Progenitor cell of endocrine pancreas (in vitro differentiated cells): ENCODE measurements at regions not wholly inside any gene's neighbourhood (a gene's known extent, or its start where the extent isn't known, plus 50 kb on each side); places are given as distances from the start of the nearest gene placed in this dataset. TPM values are rescaled to one million over a fixed set of nuclear protein-coding genes. Genes with fewer than 3 reads are reported as not detected.

ENCODE experiments used
- DNase-seq: peaks from one replicate; pipeline ENCODE4 v3.0.0; 2021; ENCODE audit warnings: low spot score; ENCODE audit not compliant: unreplicated experiment
- H3K27ac Mint-ChIP-seq: 2 replicates; pipeline ENCODE4 v1.8.0; 2021; ENCODE audit warnings: mild to moderate bottlenecking, moderate library complexity, mixed read lengths
- H3K27me3 Mint-ChIP-seq: 2 replicates; pipeline ENCODE4 v1.8.0; 2021; ENCODE audit warnings: mixed read lengths
- H3K36me3 Mint-ChIP-seq: 2 replicates; pipeline ENCODE4 v1.8.0; 2022; ENCODE audit warnings: mixed read lengths; ENCODE audit not compliant: insufficient read depth
- H3K4me1 Mint-ChIP-seq: 2 replicates; pipeline ENCODE4 v1.8.0; 2021; ENCODE audit warnings: low read depth, mixed read lengths
- H3K4me3 Mint-ChIP-seq: 2 replicates; pipeline ENCODE4 v1.8.0; 2021; ENCODE audit warnings: low read depth, mild to moderate bottlenecking, moderate library complexity, mixed read lengths
- H3K9me3 Mint-ChIP-seq: 2 replicates; pipeline ENCODE4 v1.8.0; 2021; ENCODE audit warnings: low read depth, mixed read lengths
- microRNA-seq: library from miRNA; unstranded; fragments of <30 nt; microRNA quantifications from one replicate; pipeline ENCODE4 v1.1.0, GENCODE V29; 2020; ENCODE audit warnings: borderline number of aligned reads; ENCODE audit not compliant: unreplicated experiment
- TF ChIP-seq, protein P1 (sequence below): fragments of 200-600 bp; sonication (generic); IDR thresholded peaks from one replicate; pipeline ENCODE4 v1.5.0; 2021; ENCODE audit warnings: antibody characterized with exemption, mild to moderate bottlenecking; ENCODE audit not compliant: unreplicated experiment

DNA sequence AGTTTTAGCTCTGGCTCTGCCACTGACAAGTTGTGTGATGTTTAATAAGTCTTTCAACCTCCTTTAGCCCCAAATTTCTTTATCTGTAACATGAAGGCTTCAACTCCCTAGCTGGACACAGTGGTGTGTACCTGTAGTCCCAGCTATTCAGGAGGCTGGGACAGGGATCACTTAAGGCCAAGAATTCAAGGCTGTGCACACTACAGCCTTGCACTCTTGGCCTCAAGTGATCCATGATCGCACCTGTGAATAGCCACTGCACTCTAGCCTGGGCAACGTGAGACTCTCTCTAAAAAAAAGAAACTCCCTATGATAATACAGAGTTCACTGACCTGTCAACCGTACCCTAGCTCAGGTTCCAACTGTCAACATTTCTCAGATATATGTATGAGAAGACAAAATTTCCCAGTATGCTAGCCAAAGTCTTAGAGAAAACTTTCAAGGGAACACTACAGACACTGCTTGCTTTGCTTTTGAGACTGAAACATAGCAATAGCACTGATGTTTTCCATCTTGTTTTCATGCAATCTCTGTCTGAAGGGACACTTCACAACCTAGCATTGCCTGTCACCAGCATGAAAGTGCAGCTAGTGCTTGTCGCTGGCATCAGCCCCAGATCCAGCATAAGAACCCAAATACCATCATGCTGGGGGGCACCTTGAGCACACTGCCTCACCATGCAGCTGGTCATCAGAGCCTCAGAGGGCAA, 51.6 kb upstream of the PTPN13 start:
- no peak overlapping the region for H3K27ac Mint-ChIP-seq
- peaks cover 27% of the 10 kb centered on the region for H3K4me1 Mint-ChIP-seq
- peaks cover 21% of the 10 kb centered on the region for H3K27me3 Mint-ChIP-seq
- no peak for DNase-seq
- H3K4me3 Mint-ChIP-seq, result no peak overlapping the region
- TF ChIP-seq, protein P1, sequence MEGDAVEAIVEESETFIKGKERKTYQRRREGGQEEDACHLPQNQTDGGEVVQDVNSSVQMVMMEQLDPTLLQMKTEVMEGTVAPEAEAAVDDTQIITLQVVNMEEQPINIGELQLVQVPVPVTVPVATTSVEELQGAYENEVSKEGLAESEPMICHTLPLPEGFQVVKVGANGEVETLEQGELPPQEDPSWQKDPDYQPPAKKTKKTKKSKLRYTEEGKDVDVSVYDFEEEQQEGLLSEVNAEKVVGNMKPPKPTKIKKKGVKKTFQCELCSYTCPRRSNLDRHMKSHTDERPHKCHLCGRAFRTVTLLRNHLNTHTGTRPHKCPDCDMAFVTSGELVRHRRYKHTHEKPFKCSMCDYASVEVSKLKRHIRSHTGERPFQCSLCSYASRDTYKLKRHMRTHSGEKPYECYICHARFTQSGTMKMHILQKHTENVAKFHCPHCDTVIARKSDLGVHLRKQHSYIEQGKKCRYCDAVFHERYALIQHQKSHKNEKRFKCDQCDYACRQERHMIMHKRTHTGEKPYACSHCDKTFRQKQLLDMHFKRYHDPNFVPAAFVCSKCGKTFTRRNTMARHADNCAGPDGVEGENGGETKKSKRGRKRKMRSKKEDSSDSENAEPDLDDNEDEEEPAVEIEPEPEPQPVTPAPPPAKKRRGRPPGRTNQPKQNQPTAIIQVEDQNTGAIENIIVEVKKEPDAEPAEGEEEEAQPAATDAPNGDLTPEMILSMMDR, result no peak
- H3K9me3 Mint-ChIP-seq, result peaks cover 4% of the 10 kb centered on the region
- peaks cover 5% of the 10 kb centered on the region for H3K36me3 Mint-ChIP-seq

DNA sequence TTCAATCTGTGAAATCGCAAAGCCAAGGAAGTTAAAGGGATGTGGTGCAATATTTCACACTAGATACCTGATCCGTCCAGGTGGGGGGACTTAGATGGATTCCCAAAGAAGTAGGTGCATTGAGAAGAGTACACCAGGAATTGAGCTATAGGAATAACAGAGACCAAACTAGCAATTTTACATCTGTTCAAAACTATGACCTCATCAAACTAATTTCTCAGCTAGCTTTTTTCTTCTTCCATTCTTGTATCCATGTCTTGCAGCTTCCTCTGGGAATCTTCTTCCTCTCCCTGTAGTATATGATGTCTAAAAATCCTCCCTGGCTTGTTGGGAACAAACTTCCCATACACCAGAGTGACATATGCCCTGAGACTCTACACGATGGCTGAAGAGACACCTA, 51.0 kb upstream of the PTPN13 start:
- H3K27me3 Mint-ChIP-seq, result peaks cover 21% of the 10 kb centered on the region
- H3K36me3 Mint-ChIP-seq, result peaks cover 10% of the 10 kb centered on the region
- H3K9me3 Mint-ChIP-seq, result peaks cover 8% of the 10 kb centered on the region
- H3K4me3 Mint-ChIP-seq, result no peak overlapping the region
- TF ChIP-seq, protein P1, result no peak
- peaks cover 27% of the 10 kb centered on the region for H3K4me1 Mint-ChIP-seq
- DNase-seq, result no peak
- H3K27ac Mint-ChIP-seq, result no peak overlapping the region

DNA sequence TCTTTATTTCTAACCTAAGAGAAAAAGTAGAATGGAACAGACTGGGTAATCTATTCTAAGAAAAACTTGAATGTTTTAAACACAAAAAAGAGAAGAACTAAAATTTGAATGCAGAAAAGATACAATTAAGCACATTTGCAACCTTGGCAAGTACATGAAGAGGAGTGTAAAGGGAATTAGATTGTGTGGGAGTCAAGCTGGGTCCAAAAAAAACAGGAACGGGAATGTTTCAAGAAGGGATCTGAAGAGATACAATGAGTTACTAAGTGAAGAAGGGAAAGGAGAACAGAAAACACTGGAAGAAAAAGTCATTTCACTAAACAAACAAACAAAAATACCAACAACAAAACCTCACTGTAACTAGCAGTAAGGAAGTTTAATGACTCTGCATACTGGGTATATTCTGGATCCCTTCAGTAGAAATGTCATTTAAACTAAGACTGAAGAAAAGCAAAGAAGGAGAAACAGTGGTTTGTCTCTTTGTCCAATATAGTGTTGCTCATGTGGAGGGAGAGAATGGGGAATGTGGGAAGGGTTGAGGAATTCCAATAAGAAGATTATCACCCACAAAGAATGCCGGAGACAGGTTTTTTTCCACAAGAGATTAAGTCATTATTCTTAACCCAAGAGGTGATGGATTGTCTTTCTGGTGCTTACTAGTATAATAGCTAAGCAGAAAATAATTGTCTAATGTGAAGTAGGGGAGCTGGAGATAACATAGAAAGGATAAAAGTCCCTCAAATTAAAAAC, 50.4 kb upstream of the PTPN13 start:
- H3K4me3 Mint-ChIP-seq, result no peak overlapping the region
- TF ChIP-seq, protein P1, result no peak
- no peak for DNase-seq
- peaks cover 21% of the 10 kb centered on the region for H3K27me3 Mint-ChIP-seq
- no peak overlapping the region for H3K27ac Mint-ChIP-seq
- peaks cover 27% of the 10 kb centered on the region for H3K4me1 Mint-ChIP-seq
- peaks cover 10% of the 10 kb centered on the region for H3K36me3 Mint-ChIP-seq
- H3K9me3 Mint-ChIP-seq, result peaks cover 8% of the 10 kb centered on the region

DNA sequence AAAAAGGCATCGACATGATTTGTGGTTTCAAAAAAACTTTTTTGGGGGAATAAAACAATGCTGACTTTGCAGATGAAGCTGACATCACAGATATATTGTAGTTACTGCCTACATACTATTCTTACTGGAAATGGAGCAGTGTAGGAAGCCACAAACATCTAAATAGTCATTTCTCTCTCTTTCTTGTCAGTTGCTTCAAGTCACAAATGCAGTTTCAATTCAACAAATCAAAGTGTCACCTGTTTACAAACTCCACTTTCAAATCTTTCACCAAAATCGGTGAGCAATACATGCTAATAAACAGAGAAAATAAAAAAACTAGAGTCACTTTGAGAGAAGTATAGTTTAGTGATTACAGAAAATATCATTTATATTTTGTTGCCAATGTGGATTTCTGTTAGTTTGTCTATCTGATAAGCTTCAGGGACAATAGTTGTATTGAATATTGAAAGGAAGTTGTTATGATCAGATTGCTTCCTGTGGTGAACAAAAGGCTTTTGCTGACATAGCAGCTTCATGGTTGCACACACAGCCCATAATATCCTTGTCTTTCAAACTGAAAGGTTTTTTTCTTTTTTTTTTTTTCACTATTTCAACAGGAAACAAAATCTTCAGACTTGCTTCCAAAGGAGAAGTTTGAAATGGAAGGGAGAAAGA, 49.7 kb upstream of the PTPN13 start:
- H3K9me3 Mint-ChIP-seq, result peaks cover 8% of the 10 kb centered on the region
- H3K36me3 Mint-ChIP-seq, result peaks cover 10% of the 10 kb centered on the region
- H3K4me3 Mint-ChIP-seq, result no peak overlapping the region
- peaks cover 27% of the 10 kb centered on the region for H3K4me1 Mint-ChIP-seq
- peaks cover 21% of the 10 kb centered on the region for H3K27me3 Mint-ChIP-seq
- no peak for DNase-seq
- no peak overlapping the region for H3K27ac Mint-ChIP-seq
- TF ChIP-seq, protein P1, result no peak

Small RNAs in the stretch of these regions (microRNA-seq; reads per million reads assigned to microRNA genes)
- not detected for gene MIR4452
